Neural cell (in vitro differentiated cells): ENCODE measurements at regions not wholly inside any gene's neighbourhood (a gene's known extent, or its start where the extent isn't known, plus 50 kb on each side); places are given as distances from the start of the nearest gene placed in this dataset.

Experiments
- H2AFZ ChIP-seq: fragments of 200-600, 300-800 bp; sonication (generic), shearing (Covaris generic); 2 replicates; pipeline ENCODE4 v1.6.0; 2014; ENCODE audit warnings: low read depth, mild to moderate bottlenecking, antibody characterized with exemption, low read length, moderate library complexity
- H3F3A ChIP-seq: fragments of 200-600 bp; shearing (Covaris generic); 2 replicates; pipeline ENCODE4 v1.6.1; 2016; ENCODE audit warnings: mild to moderate bottlenecking, moderate library complexity, mixed read lengths, antibody characterized with exemption, low read length; ENCODE audit not compliant: insufficient read depth, poor library complexity, severe bottlenecking
- H3K27ac ChIP-seq: fragments of 200-600, 300-800 bp; sonication (generic), shearing (Covaris generic); 2 replicates; pipeline ENCODE4 v1.5.1; 2014; ENCODE audit warnings: mild to moderate bottlenecking, low read length, moderate library complexity
- H3K27me3 ChIP-seq: fragments of 300-800, 200-600 bp; sonication (generic), shearing (Covaris generic); 2 replicates; pipeline ENCODE4 v1.6.0; 2014; ENCODE audit warnings: mild to moderate bottlenecking, low read depth, low read length, moderate library complexity; ENCODE audit not compliant: insufficient read depth
- H3K36me3 ChIP-seq: fragments of 300-800, 200-600 bp; sonication (generic), shearing (Covaris generic); 2 replicates; pipeline ENCODE4 v1.5.1; 2014; ENCODE audit warnings: mild to moderate bottlenecking, antibody characterized with exemption, low read length, moderate library complexity; ENCODE audit not compliant: insufficient read depth
- H3K4me2 ChIP-seq: fragments of 300-800, 200-600 bp; sonication (generic), shearing (Covaris generic); 2 replicates; pipeline ENCODE4 v1.6.0; 2014; ENCODE audit warnings: mild to moderate bottlenecking, low read length
- H3K4me3 ChIP-seq: fragments of 300-800, 200-600 bp; sonication (generic), shearing (Covaris generic); 2 replicates; pipeline ENCODE4 v1.5.1; 2014; ENCODE audit warnings: mild to moderate bottlenecking, low read length, moderate library complexity
- H3K79me2 ChIP-seq: fragments of 200-600 bp; shearing (Covaris generic); replicated peaks from 2 replicates; pipeline ENCODE4 v1.6.0; 2014; ENCODE audit warnings: mild to moderate bottlenecking, low read length, moderate library complexity; ENCODE audit not compliant: insufficient read depth
- H3K9ac ChIP-seq: fragments of 300-800, 200-600 bp; sonication (generic), shearing (Covaris generic); 2 replicates; pipeline ENCODE4 v1.6.1; 2016; ENCODE audit warnings: mild to moderate bottlenecking, low read length, mixed read lengths
- H3K9me2 ChIP-seq: fragments of 200-600 bp; shearing (Covaris generic); 2 replicates; pipeline ENCODE4 v1.6.1; 2016; ENCODE audit warnings: mild to moderate bottlenecking, low read length, mixed read lengths; ENCODE audit not compliant: insufficient read depth
- H3K9me3 ChIP-seq: fragments of 200-600, 300-800 bp; sonication (generic), shearing (Covaris generic); 2 replicates; pipeline ENCODE4 v1.6.1; 2016; ENCODE audit warnings: mild to moderate bottlenecking, mixed run types, low read length, moderate library complexity, mixed read lengths
- H4K20me1 ChIP-seq: fragments of 200-600 bp; shearing (Covaris generic); 2 replicates; pipeline ENCODE4 v1.6.1; 2016; ENCODE audit warnings: mild to moderate bottlenecking, mixed run types; ENCODE audit not compliant: insufficient read depth
- EP300 ChIP-seq: fragments of 450-650 bp; conservative IDR thresholded peaks from 2 replicates; pipeline ENCODE4 v1.6.1; 2014; ENCODE audit warnings: antibody characterized with exemption, mild to moderate bottlenecking, moderate library complexity; ENCODE audit not compliant: poor library complexity, severe bottlenecking
- EZH2 ChIP-seq: fragments of 200-600, 300-800 bp; shearing (Covaris generic), sonication (generic); IDR thresholded peaks from 2 replicates; pipeline ENCODE4 v1.6.1; 2014; ENCODE audit warnings: antibody characterized with exemption, low read length, borderline replicate concordance, mild to moderate bottlenecking; ENCODE audit not compliant: insufficient read depth, poor library complexity, severe bottlenecking
- MXI1 ChIP-seq: fragments of 450-650 bp; conservative IDR thresholded peaks from 2 replicates; pipeline ENCODE4 v1.6.1; 2014; ENCODE audit warnings: antibody characterized with exemption, mild to moderate bottlenecking; ENCODE audit not compliant: poor library complexity, severe bottlenecking
- POLR2AphosphoS5 ChIP-seq: IDR thresholded peaks from 2 replicates; pipeline ENCODE4 v1.6.1; 2012
- RAD21 ChIP-seq: fragments of 450-650 bp; conservative IDR thresholded peaks from 2 replicates; pipeline ENCODE4 v1.6.1; 2014; ENCODE audit warnings: antibody characterized with exemption, mild to moderate bottlenecking, moderate library complexity
- REST ChIP-seq: IDR thresholded peaks from 2 replicates; pipeline ENCODE4 v1.6.1; 2012; ENCODE audit warnings: borderline replicate concordance
- SMC3 ChIP-seq: fragments of 450-650 bp; conservative IDR thresholded peaks from 2 replicates; pipeline ENCODE4 v1.6.1; 2014; ENCODE audit warnings: antibody characterized with exemption, mild to moderate bottlenecking, moderate library complexity; ENCODE audit not compliant: poor library complexity
- TAF1 ChIP-seq: IDR thresholded peaks from 2 replicates; pipeline ENCODE4 v1.6.1; 2012; ENCODE audit warnings: low read depth
- TF ChIP-seq, protein P1 (sequence below): fragments of 450-650 bp; IDR thresholded peaks from 2 replicates; pipeline ENCODE4 v1.5.1; 2014; ENCODE audit warnings: antibody characterized with exemption, mild to moderate bottlenecking, moderate library complexity; ENCODE audit not compliant: poor library complexity, severe bottlenecking

DNA sequence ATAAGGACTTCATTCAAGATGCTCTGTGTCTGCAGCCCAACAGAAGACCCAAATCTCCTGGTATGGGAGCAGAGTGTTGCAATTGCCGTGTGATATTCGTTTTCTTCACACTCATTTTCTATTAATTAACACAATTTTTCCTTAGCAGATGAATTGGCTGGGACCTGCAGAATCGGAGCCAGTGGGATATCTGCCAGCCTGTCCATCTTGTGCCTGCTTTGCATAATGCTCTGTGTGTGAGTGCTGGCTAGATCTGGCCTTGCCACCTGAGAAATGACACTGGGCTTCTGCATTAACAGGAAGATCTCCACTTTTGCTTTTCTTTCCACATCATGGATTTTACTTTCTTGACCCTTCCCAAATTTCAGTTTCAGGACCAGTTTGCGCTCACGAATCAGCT, 70.4 kb upstream of the GPR158 start:
- no peaks in the 10 kb centered on the region for H3K36me3 ChIP-seq

GRCh38 chr10:25105262-25105661, 69.5 kb upstream of the GPR158 start:
- TF ChIP-seq TAF1 (no peak), EP300 (no peak), MXI1 (no peak), RAD21 (no peak), POLR2AphosphoS5 (no peak), EZH2 (no peak), REST (no peak), SMC3 (no peak)
- TF ChIP-seq, protein P1, sequence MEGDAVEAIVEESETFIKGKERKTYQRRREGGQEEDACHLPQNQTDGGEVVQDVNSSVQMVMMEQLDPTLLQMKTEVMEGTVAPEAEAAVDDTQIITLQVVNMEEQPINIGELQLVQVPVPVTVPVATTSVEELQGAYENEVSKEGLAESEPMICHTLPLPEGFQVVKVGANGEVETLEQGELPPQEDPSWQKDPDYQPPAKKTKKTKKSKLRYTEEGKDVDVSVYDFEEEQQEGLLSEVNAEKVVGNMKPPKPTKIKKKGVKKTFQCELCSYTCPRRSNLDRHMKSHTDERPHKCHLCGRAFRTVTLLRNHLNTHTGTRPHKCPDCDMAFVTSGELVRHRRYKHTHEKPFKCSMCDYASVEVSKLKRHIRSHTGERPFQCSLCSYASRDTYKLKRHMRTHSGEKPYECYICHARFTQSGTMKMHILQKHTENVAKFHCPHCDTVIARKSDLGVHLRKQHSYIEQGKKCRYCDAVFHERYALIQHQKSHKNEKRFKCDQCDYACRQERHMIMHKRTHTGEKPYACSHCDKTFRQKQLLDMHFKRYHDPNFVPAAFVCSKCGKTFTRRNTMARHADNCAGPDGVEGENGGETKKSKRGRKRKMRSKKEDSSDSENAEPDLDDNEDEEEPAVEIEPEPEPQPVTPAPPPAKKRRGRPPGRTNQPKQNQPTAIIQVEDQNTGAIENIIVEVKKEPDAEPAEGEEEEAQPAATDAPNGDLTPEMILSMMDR: no peak
- Histone ChIP-seq H3K79me2 (no peaks in the 10 kb centered on the region), H2AFZ (no peak overlapping the region), H3K27ac (no peak overlapping the region), H3K27me3 (no peaks in the 10 kb centered on the region), H3K9ac (no peak overlapping the region), H3K4me2 (peak overlapping the region; percentile 27), H3K4me3 (peak overlapping the region; percentile 26), H4K20me1 (no peaks in the 10 kb centered on the region), H3K9me3 (no peaks in the 10 kb centered on the region), H3K9me2 (no peaks in the 10 kb centered on the region), H3K36me3 (no peaks in the 10 kb centered on the region), H3F3A (no peaks in the 10 kb centered on the region)

More for the DNA sequence above, 70.4 kb upstream of the GPR158 start:
- no peaks in the 10 kb centered on the region for H3K79me2 ChIP-seq
- H3K9me3 ChIP-seq: no peaks in the 10 kb centered on the region
- H3F3A ChIP-seq: no peaks in the 10 kb centered on the region
- no peaks in the 10 kb centered on the region for H3K27me3 ChIP-seq
- H3K4me2 ChIP-seq: no peak overlapping the region
- H4K20me1 ChIP-seq: no peaks in the 10 kb centered on the region
- H3K27ac ChIP-seq: no peak overlapping the region
- H3K9me2 ChIP-seq: no peaks in the 10 kb centered on the region
- H3K4me3 ChIP-seq: no peak overlapping the region
- H3K9ac ChIP-seq: no peak overlapping the region
- no peak overlapping the region for H2AFZ ChIP-seq
- TF ChIP-seq MXI1 (no peak), EZH2 (no peak)
